ENCODE measurements at regions not wholly inside any gene's neighbourhood (a gene's known extent, or its start where the extent isn't known, plus 50 kb on each side); places are given as distances from the start of the nearest gene placed in this dataset.

DNA sequence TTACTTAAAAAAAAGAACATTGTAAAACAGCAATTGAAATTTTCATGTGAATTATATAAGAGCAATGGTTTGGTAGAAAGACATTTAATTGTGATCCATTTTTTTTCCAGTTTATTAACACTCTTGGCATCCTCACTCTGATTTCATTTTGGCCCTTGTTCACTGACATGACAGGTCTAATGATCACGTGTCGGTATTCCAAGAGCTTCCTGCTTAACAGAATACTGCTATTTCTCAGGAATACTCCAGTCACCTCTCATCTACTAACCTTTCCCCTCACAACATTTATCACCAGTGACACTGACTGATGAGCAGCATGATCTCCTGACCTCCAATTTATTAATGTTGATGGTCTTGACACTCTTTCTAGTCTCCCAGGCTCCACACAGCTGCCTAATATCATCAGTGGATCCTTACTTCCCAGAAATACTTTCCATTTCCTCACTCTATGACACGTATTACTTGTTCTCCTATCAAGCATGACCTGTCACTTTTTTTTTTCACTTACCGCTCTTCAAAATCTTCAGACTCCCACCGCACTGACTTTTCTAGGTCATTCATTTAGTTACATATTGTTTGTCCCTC, 847.8 kb upstream of the SLIT2 start:
- intact Hi-C loops (cut with DNase I): no loop called here
- Histone ChIP-seq H3K4me3 (no peak overlapping the region), H3K27ac (no peak overlapping the region), H3K36me3 (no peaks in the 10 kb centered on the region), H3K9me3 (no peaks in the 10 kb centered on the region), H3K27me3 (ENCODE audit: low read depth) (no peaks in the 10 kb centered on the region), H3K4me1 (no peaks in the 10 kb centered on the region)
- TF ChIP-seq, protein P1, sequence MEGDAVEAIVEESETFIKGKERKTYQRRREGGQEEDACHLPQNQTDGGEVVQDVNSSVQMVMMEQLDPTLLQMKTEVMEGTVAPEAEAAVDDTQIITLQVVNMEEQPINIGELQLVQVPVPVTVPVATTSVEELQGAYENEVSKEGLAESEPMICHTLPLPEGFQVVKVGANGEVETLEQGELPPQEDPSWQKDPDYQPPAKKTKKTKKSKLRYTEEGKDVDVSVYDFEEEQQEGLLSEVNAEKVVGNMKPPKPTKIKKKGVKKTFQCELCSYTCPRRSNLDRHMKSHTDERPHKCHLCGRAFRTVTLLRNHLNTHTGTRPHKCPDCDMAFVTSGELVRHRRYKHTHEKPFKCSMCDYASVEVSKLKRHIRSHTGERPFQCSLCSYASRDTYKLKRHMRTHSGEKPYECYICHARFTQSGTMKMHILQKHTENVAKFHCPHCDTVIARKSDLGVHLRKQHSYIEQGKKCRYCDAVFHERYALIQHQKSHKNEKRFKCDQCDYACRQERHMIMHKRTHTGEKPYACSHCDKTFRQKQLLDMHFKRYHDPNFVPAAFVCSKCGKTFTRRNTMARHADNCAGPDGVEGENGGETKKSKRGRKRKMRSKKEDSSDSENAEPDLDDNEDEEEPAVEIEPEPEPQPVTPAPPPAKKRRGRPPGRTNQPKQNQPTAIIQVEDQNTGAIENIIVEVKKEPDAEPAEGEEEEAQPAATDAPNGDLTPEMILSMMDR (IDR thresholded peaks at IDR 0.05): no peak
- ATAC-seq (no peak), DNase-seq (no peak)

GRCh38 chr4:19402581-19403065, 849.1 kb upstream of the SLIT2 start:
- Histone ChIP-seq H3K9me3 (no peaks in the 10 kb centered on the region), H3K27me3 (ENCODE audit: low read depth) (no peaks in the 10 kb centered on the region), H3K4me1 (no peaks in the 10 kb centered on the region), H3K27ac (no peak overlapping the region), H3K36me3 (no peaks in the 10 kb centered on the region), H3K4me3 (no peak overlapping the region)
- intact Hi-C loops (cut with DNase I): no loop called here
- ATAC-seq (no peak), DNase-seq (no peak)
- TF ChIP-seq, protein P1 (IDR thresholded peaks at IDR 0.05): no peak

- Histone ChIP-seq H3K27me3 (ENCODE audit: low read depth) (no peaks in the 10 kb centered on the region), H3K36me3 (no peaks in the 10 kb centered on the region), H3K27ac (no peak overlapping the region), H3K9me3 (no peaks in the 10 kb centered on the region), H3K4me3 (no peak overlapping the region), H3K4me1 (no peaks in the 10 kb centered on the region)
- no peak for DNase-seq
- intact Hi-C loops (cut with DNase I): no loop called here
- TF ChIP-seq, protein P1 (IDR thresholded peaks at IDR 0.05): no peak
- no peak for ATAC-seq
Observed at GRCh38 chr4:19401301-19402080, 850.2 kb upstream of the SLIT2 start.

GRCh38 chr4:19400820-19401219, 850.9 kb upstream of the SLIT2 start:
- Histone ChIP-seq H3K4me3 (no peak overlapping the region), H3K27ac (no peak overlapping the region), H3K36me3 (no peaks in the 10 kb centered on the region), H3K27me3 (ENCODE audit: low read depth) (no peaks in the 10 kb centered on the region), H3K9me3 (no peaks in the 10 kb centered on the region), H3K4me1 (no peaks in the 10 kb centered on the region)
- DNase-seq: no peak
- ATAC-seq: no peak
- intact Hi-C loops (cut with DNase I): no loop called here
- TF ChIP-seq, protein P1 (IDR thresholded peaks at IDR 0.05): no peak

GRCh38 chr4:19399001-19399400, 852.7 kb upstream of the SLIT2 start:
- ATAC-seq: no peak
- TF ChIP-seq, protein P1 (IDR thresholded peaks at IDR 0.05): no peak
- Histone ChIP-seq H3K27me3 (ENCODE audit: low read depth) (no peaks in the 10 kb centered on the region), H3K36me3 (no peaks in the 10 kb centered on the region), H3K4me3 (no peak overlapping the region), H3K4me1 (no peaks in the 10 kb centered on the region), H3K9me3 (no peaks in the 10 kb centered on the region), H3K27ac (no peak overlapping the region)
- DNase-seq: no peak
- intact Hi-C loops (cut with DNase I): no loop called here

All from lower lobe of right lung (tissue), 2 donors.